ENCODE measurements at regions not wholly inside any gene's neighbourhood (a gene's known extent, or its start where the extent isn't known, plus 50 kb on each side); places are given as distances from the start of the nearest gene placed in this dataset.

GRCh38 chr6:6867404-6867799, 240.4 kb upstream of the RREB1 start:
- TF ChIP-seq EP300 (IDR thresholded peaks at IDR 0.05): no peak
- no peak for TF ChIP-seq CTCF (IDR thresholded peaks at IDR 0.05)
- TF ChIP-seq POLR2A (IDR thresholded peaks at IDR 0.05): no peak
- no peak for TF ChIP-seq POLR2AphosphoS5 (IDR thresholded peaks at IDR 0.05)
- Histone ChIP-seq H3K4me3 (no peak overlapping the region), H3K36me3 (no peaks in the 10 kb centered on the region), H3K27ac (no peak overlapping the region), H3K4me1 (no peaks in the 10 kb centered on the region), H3K9me3 (no peaks in the 10 kb centered on the region), H3K27me3 (no peaks in the 10 kb centered on the region)
- 87 to 88% methylated on average over 4 of the region's 4 CpGs for WGBS, 2 donors
- no peak for DNase-seq
- intact Hi-C loops (cut with DNase I): no loop called here

- WGBS, 2 donors: 93 to 94% methylated on average over 10 of the region's 10 CpGs
- H3K4me3 ChIP-seq: no peak overlapping the region
- TF ChIP-seq POLR2A (IDR thresholded peaks at IDR 0.05) (no peak), EP300 (IDR thresholded peaks at IDR 0.05) (no peak), POLR2AphosphoS5 (IDR thresholded peaks at IDR 0.05) (no peak), CTCF (IDR thresholded peaks at IDR 0.05) (no peak)
- no peaks in the 10 kb centered on the region for H3K27me3 ChIP-seq
- no peak for DNase-seq
- H3K4me1 ChIP-seq: no peaks in the 10 kb centered on the region
- H3K27ac ChIP-seq: no peak overlapping the region
- no peaks in the 10 kb centered on the region for H3K36me3 ChIP-seq
- H3K9me3 ChIP-seq: no peaks in the 10 kb centered on the region
- intact Hi-C loops (cut with DNase I): no loop called here
These were observed 238.7 kb upstream of the RREB1 start for GRCh38 chr6:6869094-6869493.

DNA sequence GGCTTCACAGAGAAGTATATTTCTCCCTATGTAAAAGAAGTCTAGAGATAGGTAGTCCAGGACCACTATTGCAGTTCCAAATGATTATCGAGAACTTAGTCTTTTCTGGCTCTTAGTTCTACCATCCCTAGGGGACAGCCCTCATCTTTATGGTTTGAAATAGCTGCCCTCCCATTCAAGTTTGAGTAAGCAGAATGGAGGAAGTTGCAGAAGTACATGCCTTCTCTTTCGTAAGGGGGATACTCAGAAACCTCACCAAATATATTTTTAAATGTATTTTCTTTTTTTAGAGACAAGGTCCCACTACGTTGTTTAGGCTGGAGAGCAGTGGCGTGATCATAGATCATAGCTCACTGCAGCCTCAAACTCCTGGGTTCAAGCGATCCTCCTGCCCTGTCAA, 236.8 kb upstream of the RREB1 start:
- H3K4me3 ChIP-seq: no peak overlapping the region
- 78 to 86% methylated on average over 5 of the region's 5 CpGs for WGBS, 2 donors
- H3K27ac ChIP-seq: no peak overlapping the region
- no peaks in the 10 kb centered on the region for H3K27me3 ChIP-seq
- no peaks in the 10 kb centered on the region for H3K36me3 ChIP-seq
- DNase-seq: no peak
- no peaks in the 10 kb centered on the region for H3K9me3 ChIP-seq
- TF ChIP-seq POLR2AphosphoS5 (IDR thresholded peaks at IDR 0.05) (no peak), EP300 (IDR thresholded peaks at IDR 0.05) (no peak), POLR2A (IDR thresholded peaks at IDR 0.05) (no peak), CTCF (IDR thresholded peaks at IDR 0.05) (no peak)
- H3K4me1 ChIP-seq: no peaks in the 10 kb centered on the region
- intact Hi-C loops (cut with DNase I): no loop called here

- no peak for DNase-seq
- WGBS, 2 donors: 91 to 92% methylated on average over 7 of the region's 7 CpGs
- no peaks in the 10 kb centered on the region for H3K27me3 ChIP-seq
- no peaks in the 10 kb centered on the region for H3K36me3 ChIP-seq
- no peak overlapping the region for H3K4me3 ChIP-seq
- TF ChIP-seq POLR2AphosphoS5 (IDR thresholded peaks at IDR 0.05) (no peak), EP300 (IDR thresholded peaks at IDR 0.05) (no peak)
- no peak overlapping the region for H3K27ac ChIP-seq
- H3K9me3 ChIP-seq: no peaks in the 10 kb centered on the region
- H3K4me1 ChIP-seq: no peaks in the 10 kb centered on the region
- intact Hi-C loops (cut with DNase I): no loop called here
These were observed 235.1 kb upstream of the RREB1 start for GRCh38 chr6:6872459-6873344.

GRCh38 chr6:6873778-6874177, 234.0 kb upstream of the RREB1 start:
- no peaks in the 10 kb centered on the region for H3K36me3 ChIP-seq
- no peaks in the 10 kb centered on the region for H3K9me3 ChIP-seq
- H3K27ac ChIP-seq: no peak overlapping the region
- H3K4me3 ChIP-seq: no peak overlapping the region
- H3K4me1 ChIP-seq: no peaks in the 10 kb centered on the region
- intact Hi-C loops (cut with DNase I): no loop called here
- DNase-seq: no peak
- WGBS, 2 donors: 85 to 92% methylated on average over 6 of the region's 6 CpGs
- H3K27me3 ChIP-seq: no peaks in the 10 kb centered on the region
- TF ChIP-seq POLR2AphosphoS5 (IDR thresholded peaks at IDR 0.05) (no peak), CTCF (IDR thresholded peaks at IDR 0.05) (no peak), EP300 (IDR thresholded peaks at IDR 0.05) (no peak), POLR2A (IDR thresholded peaks at IDR 0.05) (no peak)
